GM12874 (cell line): ENCODE measurements at regions not wholly inside any gene's neighbourhood (a gene's known extent, or its start where the extent isn't known, plus 50 kb on each side); places are given as distances from the start of the nearest gene placed in this dataset.

Source experiments
- TF ChIP-seq, protein P1 (sequence below): IDR thresholded peaks from 2 replicates; pipeline ENCODE4 v1.5.1; 2011; ENCODE audit warnings: low read depth, mild to moderate bottlenecking, control low read depth, low read length, moderate library complexity; ENCODE audit not compliant: insufficient read depth

DNA sequence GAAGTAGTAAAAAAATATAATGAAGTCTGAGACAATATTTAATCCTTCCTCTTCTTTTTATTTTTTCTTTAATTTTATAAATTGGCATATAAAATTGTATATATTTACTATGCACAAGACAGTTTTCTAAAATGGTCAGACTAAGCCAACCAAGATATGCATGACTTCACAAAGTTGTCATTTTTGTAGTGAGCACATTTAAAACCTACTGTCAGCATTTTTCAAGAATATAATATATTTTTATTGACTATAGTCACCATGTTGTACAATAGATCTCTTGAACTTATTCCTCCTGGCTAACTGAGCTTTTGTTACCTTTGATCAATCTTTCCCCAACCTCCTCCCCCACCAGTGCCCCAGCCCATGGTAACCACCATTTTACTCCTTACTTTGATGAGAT lies 129.2 kb downstream of the ATP6V1G3 start:
- TF ChIP-seq, protein P1, sequence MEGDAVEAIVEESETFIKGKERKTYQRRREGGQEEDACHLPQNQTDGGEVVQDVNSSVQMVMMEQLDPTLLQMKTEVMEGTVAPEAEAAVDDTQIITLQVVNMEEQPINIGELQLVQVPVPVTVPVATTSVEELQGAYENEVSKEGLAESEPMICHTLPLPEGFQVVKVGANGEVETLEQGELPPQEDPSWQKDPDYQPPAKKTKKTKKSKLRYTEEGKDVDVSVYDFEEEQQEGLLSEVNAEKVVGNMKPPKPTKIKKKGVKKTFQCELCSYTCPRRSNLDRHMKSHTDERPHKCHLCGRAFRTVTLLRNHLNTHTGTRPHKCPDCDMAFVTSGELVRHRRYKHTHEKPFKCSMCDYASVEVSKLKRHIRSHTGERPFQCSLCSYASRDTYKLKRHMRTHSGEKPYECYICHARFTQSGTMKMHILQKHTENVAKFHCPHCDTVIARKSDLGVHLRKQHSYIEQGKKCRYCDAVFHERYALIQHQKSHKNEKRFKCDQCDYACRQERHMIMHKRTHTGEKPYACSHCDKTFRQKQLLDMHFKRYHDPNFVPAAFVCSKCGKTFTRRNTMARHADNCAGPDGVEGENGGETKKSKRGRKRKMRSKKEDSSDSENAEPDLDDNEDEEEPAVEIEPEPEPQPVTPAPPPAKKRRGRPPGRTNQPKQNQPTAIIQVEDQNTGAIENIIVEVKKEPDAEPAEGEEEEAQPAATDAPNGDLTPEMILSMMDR: no peak

- TF ChIP-seq, protein P1: no peak
These were observed 131.8 kb downstream of the ATP6V1G3 start for GRCh38 chr1:198408716-198409115.

- TF ChIP-seq, protein P1: no peak
These were observed 140.4 kb downstream of the ATP6V1G3 start for GRCh38 chr1:198400063-198400462.

DNA sequence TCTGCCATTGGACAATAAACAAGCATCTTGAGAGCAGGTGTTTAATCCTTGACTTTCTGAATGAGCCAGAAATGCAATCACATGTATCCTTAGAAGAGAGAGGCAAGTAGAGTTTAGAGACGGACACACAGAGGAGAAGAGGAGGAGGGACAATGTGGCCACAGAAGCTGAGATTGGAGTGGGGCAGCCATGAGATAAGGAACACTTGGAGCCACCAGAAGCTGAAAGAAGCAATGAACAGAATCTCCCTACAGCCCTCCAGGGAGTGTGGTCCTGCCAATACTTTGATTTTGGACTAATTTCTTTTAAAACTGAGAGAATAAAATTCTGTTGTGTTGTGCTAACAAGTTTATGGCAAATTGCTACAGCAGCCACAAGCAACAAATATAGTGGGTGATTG lies 141.0 kb downstream of the ATP6V1G3 start:
- TF ChIP-seq, protein P1: no peak

GRCh38 chr1:198397208-198397808 lies 143.2 kb downstream of the ATP6V1G3 start:
- TF ChIP-seq, protein P1: no peak

- TF ChIP-seq, protein P1: no peak
These were observed 149.0 kb downstream of the ATP6V1G3 start for GRCh38 chr1:198391393-198392020.

GRCh38 chr1:198387587-198387986 lies 152.9 kb downstream of the ATP6V1G3 start:
- TF ChIP-seq, protein P1: no peak
